Stimulated activated CD8-positive, alpha-beta memory T cell treated with anti-CD3 and anti-CD28 coated beads, Interleukin-7, amount 100 ng/mL, for 1 hour (primary cell): ENCODE measurements at regions not wholly inside any gene's neighbourhood (a gene's known extent, or its start where the extent isn't known, plus 50 kb on each side); places are given as distances from the start of the nearest gene placed in this dataset.

Source experiments
- DNase-seq, 2 donors: peaks; one replicate each; pipeline ENCODE4 v3.0.0-alpha.2; 2020; ENCODE audit warnings: low read depth in 2 of 2

DNA sequence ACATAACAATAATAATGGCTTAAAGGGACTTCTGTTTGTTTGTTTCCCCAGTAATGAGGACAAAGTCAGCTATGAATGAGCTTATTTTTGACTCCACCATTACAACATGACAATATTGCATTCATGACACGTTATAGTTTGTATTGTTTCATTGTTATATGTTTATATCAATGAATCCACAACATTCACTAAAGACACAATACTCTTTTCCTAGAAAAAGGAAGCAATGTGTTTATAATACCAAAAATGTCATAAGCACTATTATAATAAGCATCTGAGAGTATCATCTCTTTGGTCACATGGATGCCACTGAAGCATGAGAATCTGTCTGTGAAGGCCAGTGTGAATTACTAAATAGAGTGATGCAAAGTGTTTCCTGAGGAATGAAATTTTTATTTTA lies 1026.9 kb upstream of the C9orf72 start:
- DNase-seq: no peak

GRCh38 chr9:28607843-28608242 lies 1034.6 kb upstream of the C9orf72 start:
- no peak for DNase-seq

GRCh38 chr9:28610339-28610738 lies 1037.1 kb upstream of the C9orf72 start:
- DNase-seq: no peak

GRCh38 chr9:28616310-28616709 lies 1043.0 kb upstream of the C9orf72 start:
- no peak for DNase-seq

DNA sequence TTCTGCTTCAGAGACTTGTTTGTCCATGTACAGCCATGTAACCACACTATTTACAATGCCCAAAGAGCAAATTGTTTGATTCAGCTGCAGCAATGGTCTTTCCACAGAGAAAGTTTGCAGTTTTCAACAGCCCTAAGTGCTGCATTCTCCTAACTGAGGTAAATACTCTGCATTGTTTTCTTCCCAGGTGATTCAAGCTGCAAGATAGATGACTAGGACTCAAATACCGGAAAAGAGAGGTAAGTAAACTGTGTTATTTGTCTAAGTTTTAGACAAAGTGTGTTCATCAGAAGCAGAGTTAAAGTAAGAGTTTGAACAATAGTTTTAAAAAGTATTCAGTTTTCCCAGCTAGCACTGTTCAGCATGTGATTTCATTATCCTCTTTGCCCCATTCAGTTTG lies 1046.7 kb upstream of the C9orf72 start:
- no peak for DNase-seq

GRCh38 chr9:28620661-28621060 lies 1047.4 kb upstream of the C9orf72 start:
- DNase-seq: no peak

- no peak for DNase-seq
These were observed 1051.5 kb upstream of the C9orf72 start for GRCh38 chr9:28624771-28625170.

GRCh38 chr9:28628031-28628430 lies 1054.8 kb upstream of the C9orf72 start:
- DNase-seq: no peak

DNA sequence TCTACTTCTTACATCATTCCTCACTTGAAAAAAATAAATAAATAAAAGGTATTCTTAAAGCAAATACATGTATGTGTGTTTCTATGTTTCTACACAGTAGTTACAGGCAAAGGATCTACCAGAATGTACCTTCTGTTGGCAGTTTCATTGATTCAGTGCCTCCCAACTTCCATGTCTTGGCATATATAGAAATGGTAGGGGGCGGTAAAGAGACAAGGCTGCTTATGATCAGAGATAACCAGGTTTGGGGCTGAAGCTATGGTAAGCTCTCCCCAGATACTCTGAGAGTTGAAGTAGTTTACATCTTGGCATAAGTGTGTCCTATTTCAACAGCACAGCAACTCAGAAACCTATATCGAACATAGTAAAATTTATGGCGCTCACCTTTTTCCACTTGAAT lies 1075.4 kb upstream of the C9orf72 start:
- no peak for DNase-seq

DNA sequence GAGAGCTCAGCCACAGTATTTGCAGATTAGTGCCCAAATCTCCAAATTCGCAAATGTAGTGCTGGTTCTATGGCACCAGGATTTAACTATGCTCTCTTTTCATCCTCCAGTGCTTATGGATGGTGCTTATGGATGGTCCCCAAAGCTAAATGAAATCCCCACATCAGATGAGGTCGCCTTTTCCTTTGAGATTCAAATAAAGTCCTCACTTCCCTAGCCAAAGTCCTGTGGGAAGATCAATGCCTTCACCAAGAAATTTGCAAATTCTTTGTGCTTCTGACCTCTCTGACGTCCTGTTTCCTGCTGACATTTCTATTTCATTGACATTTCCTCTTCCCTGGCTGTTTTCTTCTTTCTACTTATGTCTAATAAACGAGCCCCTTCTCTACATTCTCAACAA lies 1077.0 kb upstream of the C9orf72 start:
- DNase-seq: no peak

- no peak for DNase-seq
These were observed 1077.9 kb upstream of the C9orf72 start for GRCh38 chr9:28651050-28651722.

DNA sequence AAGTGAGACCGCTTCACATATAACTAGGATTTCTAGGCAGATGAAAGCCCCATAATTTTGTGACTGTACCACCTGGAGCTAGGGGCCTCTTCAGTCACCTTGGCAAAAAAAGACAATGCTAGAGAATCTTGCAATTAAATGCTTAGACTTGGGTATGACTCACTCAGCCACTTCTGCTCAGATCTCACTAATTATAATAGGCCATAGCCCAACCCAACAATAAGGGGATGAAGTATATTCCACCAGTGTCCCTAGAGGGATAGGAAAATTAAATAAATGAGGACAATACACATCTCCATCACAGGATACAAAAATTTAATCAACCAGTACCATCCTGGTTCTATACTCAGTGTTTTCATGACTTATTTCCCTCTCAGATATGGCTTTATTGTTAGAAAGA lies 1079.9 kb upstream of the C9orf72 start:
- no peak for DNase-seq

DNA sequence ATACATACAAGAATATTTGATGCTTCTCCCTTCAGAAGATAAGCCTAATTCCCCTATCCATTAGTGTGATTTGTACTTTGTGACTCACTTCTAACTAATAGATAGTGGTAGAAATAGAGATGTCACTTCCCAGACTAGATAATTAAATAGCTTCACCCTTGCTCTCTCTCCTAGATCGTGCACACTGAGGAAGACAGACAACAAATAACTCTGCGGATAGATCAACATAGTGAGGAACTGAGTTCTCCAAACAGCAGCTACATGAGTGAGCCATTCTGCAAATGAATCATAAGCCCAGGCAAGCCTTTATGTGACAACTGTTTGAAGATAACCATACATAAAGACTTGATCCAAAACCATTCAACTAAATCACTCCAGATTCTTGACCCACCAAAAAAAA lies 1083.4 kb upstream of the C9orf72 start:
- DNase-seq: no peak

- no peak for DNase-seq
These were observed 1088.6 kb upstream of the C9orf72 start for GRCh38 chr9:28661853-28662252.

GRCh38 chr9:28662675-28663074 lies 1089.4 kb upstream of the C9orf72 start:
- DNase-seq: no peak

DNA sequence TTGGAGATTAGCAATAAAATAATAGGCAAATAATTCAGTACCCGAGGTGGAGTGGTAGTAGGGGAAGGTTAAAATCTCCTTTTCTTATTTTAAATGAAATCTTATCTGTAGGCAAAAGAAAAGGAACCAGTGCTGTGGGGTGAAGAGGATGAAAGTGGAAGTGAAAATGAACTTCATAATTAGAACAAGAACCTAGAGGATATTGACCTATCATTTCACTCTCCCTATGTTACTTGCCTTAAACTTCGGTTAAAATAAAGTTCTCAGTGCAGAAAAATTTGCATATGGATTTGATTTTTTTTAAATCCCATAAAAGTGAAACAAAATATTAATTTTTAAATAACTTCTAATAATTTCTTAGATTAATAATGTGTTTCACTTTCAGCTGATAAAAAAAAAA lies 1094.9 kb upstream of the C9orf72 start:
- no peak for DNase-seq

- no peak for DNase-seq
These were observed 1097.7 kb upstream of the C9orf72 start for GRCh38 chr9:28671000-28671399.

GRCh38 chr9:28678097-28678496 lies 1104.8 kb upstream of the C9orf72 start:
- DNase-seq: no peak

GRCh38 chr9:28688172-28688571 lies 1114.9 kb upstream of the C9orf72 start:
- no peak for DNase-seq

- DNase-seq: no peak
These were observed 1118.7 kb upstream of the C9orf72 start for GRCh38 chr9:28692012-28692411.

DNA sequence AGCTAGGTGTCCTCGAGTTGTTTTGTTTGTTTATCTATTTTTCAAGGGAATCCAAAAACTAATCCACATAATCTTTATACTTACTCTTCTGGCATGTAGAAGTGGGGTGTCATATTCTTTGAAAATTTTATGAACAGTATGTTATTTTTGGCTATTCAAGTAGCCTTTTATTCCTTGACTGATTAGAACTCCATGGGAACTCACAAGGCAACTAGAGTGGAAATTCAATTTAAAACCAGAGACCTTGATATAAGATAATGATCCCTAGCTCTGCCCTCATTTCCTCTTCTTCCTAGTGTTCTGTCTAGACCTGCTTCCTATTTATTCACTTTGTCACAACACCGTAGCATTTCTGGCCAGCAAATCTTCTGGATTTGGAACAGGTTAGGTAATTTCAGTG lies 1123.7 kb upstream of the C9orf72 start:
- DNase-seq: no peak

- no peak for DNase-seq
These were observed 1126.4 kb upstream of the C9orf72 start for GRCh38 chr9:28699632-28700031.

DNA sequence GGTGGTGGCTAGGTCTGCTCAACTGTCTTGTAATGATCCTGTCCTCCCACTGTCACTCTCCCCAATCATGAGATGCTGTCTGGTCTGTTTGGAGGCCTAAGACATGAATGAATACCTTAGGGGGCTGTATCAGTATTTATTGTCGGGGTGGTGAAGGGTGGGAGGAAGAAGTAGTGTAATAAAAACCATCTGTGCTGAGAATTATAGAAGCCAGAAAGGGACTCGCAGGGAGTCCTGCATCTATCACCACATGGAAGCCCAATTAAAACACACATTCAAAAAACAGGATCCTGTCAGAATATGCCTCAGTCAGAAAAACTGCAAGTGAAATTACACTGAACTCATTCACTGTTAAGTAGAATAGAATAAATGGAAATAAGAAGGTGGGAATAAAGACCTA lies 1134.3 kb upstream of the C9orf72 start:
- no peak for DNase-seq

DNA sequence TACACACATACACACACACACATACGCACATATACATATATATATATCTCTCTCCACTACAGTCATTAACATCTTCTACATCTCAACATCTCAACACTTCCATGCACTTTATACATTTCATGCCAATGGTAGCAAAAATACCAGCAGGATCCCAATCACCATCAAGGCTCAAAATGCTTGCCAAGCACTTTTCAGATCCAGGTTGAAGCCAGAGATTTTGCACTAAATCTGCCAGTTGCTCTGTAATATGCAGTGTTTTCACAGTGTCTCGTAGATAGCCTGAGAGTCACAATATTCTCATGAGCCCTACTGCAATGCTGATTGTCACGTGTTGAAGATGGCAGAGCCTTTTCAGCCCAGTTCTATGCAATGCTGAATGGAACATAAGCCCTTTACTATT lies 1140.9 kb upstream of the C9orf72 start:
- no peak for DNase-seq
